CD4-positive, alpha-beta T cell treated with Interleukin-4 for 4 hours (primary cell): ENCODE measurements at regions not wholly inside any gene's neighbourhood (a gene's known extent, or its start where the extent isn't known, plus 50 kb on each side); places are given as distances from the start of the nearest gene placed in this dataset.
"Not testable (repeated sequence)": the region's sequence is repeated elsewhere in the genome, so short reads cannot be mapped to it uniquely, and the experiment has no call there.

ENCODE experiments used
- DNase-seq: peaks from one replicate; pipeline ENCODE4 v3.0.0-alpha.2; 2020

- DNase-seq = no peak
Measured at GRCh38 chr4:27678027-27678426, 817.4 kb downstream of the STIM2 start.

- DNase-seq = no peak
Measured at GRCh38 chr4:27684610-27685011, 824.0 kb downstream of the STIM2 start.

- no peak for DNase-seq
Measured at GRCh38 chr4:27685091-27685490, 824.5 kb downstream of the STIM2 start.

- DNase-seq = no peak
Measured at GRCh38 chr4:27685947-27686346, 825.3 kb downstream of the STIM2 start.

GRCh38 chr4:27692158-27692557 lies 831.5 kb downstream of the STIM2 start:
- DNase-seq = no peak

GRCh38 chr4:27692868-27693634 lies 832.4 kb downstream of the STIM2 start:
- DNase-seq = no peak

GRCh38 chr4:27696257-27696656 lies 835.6 kb downstream of the STIM2 start:
- not testable (repeated sequence) for DNase-seq

- no peak for DNase-seq
Measured at GRCh38 chr4:27701606-27702005, 841.0 kb downstream of the STIM2 start.

GRCh38 chr4:27702730-27703431 lies 842.2 kb downstream of the STIM2 start:
- no peak for DNase-seq

- no peak for DNase-seq
Measured at GRCh38 chr4:27703771-27704170, 843.1 kb downstream of the STIM2 start.

GRCh38 chr4:27711041-27711440 lies 850.4 kb downstream of the STIM2 start:
- no peak for DNase-seq

- DNase-seq = no peak
Measured at GRCh38 chr4:27714073-27714472, 853.4 kb downstream of the STIM2 start.

- DNase-seq = no peak
Measured at GRCh38 chr4:27716693-27717430, 856.2 kb downstream of the STIM2 start.

GRCh38 chr4:27717431-27717755 lies 856.8 kb downstream of the STIM2 start:
- no peak for DNase-seq

GRCh38 chr4:27720010-27720766 lies 859.5 kb downstream of the STIM2 start:
- DNase-seq = no peak

- no peak for DNase-seq
Measured at GRCh38 chr4:27721193-27721592, 860.6 kb downstream of the STIM2 start.

GRCh38 chr4:27728892-27729291 lies 868.3 kb downstream of the STIM2 start:
- DNase-seq = no peak

- DNase-seq = no peak
Measured at GRCh38 chr4:27742816-27743215, 882.2 kb downstream of the STIM2 start.

GRCh38 chr4:27759611-27760575 lies 899.3 kb downstream of the STIM2 start:
- no peak for DNase-seq

- DNase-seq = no peak
Measured at GRCh38 chr4:27763830-27764525, 903.3 kb downstream of the STIM2 start.

- DNase-seq = no peak
Measured at GRCh38 chr4:27764526-27764837, 903.8 kb downstream of the STIM2 start.

GRCh38 chr4:27770895-27771294 lies 910.3 kb downstream of the STIM2 start:
- no peak for DNase-seq
